C4-2B (cell line): ENCODE measurements at regions not wholly inside any gene's neighbourhood (a gene's known extent, or its start where the extent isn't known, plus 50 kb on each side); places are given as distances from the start of the nearest gene placed in this dataset.

ENCODE experiments used
- H3K27ac ChIP-seq: fragments of 450-650 bp; 2 replicates; pipeline ENCODE4 v1.5.1; 2017
- ZFX ChIP-seq: fragments of 450-650 bp; IDR thresholded peaks from 2 replicates; pipeline ENCODE4 v1.6.1; 2017
- TF ChIP-seq, protein P1 (sequence below): fragments of 450-650 bp; conservative IDR thresholded peaks from 2 replicates; pipeline ENCODE4 v1.5.1; 2017; ENCODE audit warnings: mild to moderate bottlenecking

- TF ChIP-seq, protein P1, sequence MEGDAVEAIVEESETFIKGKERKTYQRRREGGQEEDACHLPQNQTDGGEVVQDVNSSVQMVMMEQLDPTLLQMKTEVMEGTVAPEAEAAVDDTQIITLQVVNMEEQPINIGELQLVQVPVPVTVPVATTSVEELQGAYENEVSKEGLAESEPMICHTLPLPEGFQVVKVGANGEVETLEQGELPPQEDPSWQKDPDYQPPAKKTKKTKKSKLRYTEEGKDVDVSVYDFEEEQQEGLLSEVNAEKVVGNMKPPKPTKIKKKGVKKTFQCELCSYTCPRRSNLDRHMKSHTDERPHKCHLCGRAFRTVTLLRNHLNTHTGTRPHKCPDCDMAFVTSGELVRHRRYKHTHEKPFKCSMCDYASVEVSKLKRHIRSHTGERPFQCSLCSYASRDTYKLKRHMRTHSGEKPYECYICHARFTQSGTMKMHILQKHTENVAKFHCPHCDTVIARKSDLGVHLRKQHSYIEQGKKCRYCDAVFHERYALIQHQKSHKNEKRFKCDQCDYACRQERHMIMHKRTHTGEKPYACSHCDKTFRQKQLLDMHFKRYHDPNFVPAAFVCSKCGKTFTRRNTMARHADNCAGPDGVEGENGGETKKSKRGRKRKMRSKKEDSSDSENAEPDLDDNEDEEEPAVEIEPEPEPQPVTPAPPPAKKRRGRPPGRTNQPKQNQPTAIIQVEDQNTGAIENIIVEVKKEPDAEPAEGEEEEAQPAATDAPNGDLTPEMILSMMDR = no peak
- TF ChIP-seq ZFX = no peak
- H3K27ac ChIP-seq = no peak overlapping the region
Observed at GRCh38 chr2:17076533-17076932, 410.9 kb upstream of the CYRIA start.

DNA sequence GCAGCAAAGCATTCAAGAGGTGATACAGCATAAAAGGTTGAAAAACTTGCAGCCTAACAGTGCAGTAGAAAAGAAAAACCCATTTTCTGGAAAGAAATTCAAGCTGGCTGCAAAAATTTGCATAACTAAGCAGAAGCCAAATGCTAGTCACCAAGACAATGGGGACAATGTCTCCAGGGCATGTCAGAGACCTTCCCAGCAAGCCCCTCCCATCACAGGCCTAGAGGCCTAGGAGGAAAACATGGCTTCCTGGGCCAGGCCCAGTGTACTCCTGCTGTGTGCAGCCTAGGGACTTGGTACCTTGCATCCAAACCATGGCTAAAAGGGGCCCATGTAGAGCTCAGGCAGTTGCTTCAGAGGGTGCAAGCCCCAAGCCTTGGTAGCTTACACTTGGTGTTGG is 405.1 kb upstream of the CYRIA start:
- TF ChIP-seq, protein P1 = no peak
- TF ChIP-seq ZFX = no peak
- no peak overlapping the region for H3K27ac ChIP-seq

DNA sequence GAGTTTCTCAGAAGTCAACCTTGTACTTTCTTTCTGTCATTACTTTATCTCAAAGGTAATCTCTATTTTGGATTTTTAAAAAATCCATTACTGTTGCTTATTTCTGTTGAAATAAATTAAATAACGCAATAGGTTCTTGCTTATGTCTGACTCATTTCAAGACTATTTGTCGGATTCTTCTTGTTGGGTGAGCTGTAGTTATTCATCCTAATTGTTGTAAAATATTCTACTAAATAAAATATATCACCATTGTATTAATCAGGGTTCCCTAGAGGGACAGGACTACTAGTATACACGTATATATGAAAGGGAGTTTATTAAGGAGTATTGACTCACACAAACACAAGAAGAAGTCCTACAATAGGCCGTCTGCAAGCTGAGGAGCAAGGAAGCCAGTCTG is 403.9 kb upstream of the CYRIA start:
- H3K27ac ChIP-seq = no peak overlapping the region
- TF ChIP-seq ZFX = no peak
- TF ChIP-seq, protein P1 = no peak

- no peak overlapping the region for H3K27ac ChIP-seq
- TF ChIP-seq, protein P1 = no peak
- no peak for TF ChIP-seq ZFX
Observed at GRCh38 chr2:17068021-17068420, 402.4 kb upstream of the CYRIA start.

GRCh38 chr2:17065536-17065935 is 399.9 kb upstream of the CYRIA start:
- H3K27ac ChIP-seq = no peak overlapping the region
- TF ChIP-seq, protein P1 = no peak
- no peak for TF ChIP-seq ZFX

GRCh38 chr2:17061028-17061427 is 395.4 kb upstream of the CYRIA start:
- no peak for TF ChIP-seq ZFX
- TF ChIP-seq, protein P1 = no peak
- H3K27ac ChIP-seq = no peak overlapping the region

DNA sequence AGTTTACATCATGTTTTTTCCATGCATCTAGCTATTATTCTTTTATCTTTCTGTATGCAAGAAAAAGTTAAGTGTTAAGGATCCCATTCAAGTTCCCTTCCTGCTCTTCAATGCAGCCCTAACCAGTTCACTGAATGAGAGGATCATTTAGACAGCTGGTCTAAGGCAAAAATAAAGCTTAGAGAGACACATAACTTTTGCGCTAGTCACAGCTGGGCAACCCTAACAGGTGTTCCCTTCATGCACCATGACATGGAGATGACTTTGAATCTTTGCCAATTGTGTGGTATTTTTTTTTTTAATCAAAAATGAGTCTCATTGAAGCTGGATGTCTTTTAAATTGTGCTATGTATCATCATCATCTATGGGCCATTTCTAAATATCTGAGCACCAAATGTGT is 393.8 kb upstream of the CYRIA start:
- H3K27ac ChIP-seq = no peak overlapping the region
- no peak for TF ChIP-seq ZFX
- TF ChIP-seq, protein P1 = no peak
